Peyer's patch (tissue), 4 donors: ENCODE measurements at regions not wholly inside any gene's neighbourhood (a gene's known extent, or its start where the extent isn't known, plus 50 kb on each side); places are given as distances from the start of the nearest gene placed in this dataset.

Experiments used
- POLR2A ChIP-seq, 2 donors: fragments of 450-650 bp; IDR thresholded peaks; one replicate each; pipeline ENCODE4 v1.5.1; 2017; ENCODE audit warnings: antibody characterized with exemption in 2 of 2, mild to moderate bottlenecking in 2 of 2, moderate library complexity in 2 of 2
- TF ChIP-seq, protein P1 (sequence below), 6 experiments: fragments of 450-650 bp in 4 of 6; fragments of 200-600 bp in 2 of 6; sonication (generic) in 1 of 6; IDR thresholded peaks; one replicate each; pipeline ENCODE4 v1.5.1; 2017 to 2019; ENCODE audit warnings: antibody characterized with exemption in 6 of 6, mild to moderate bottlenecking in 3 of 6, moderate library complexity in 1 of 6

DNA sequence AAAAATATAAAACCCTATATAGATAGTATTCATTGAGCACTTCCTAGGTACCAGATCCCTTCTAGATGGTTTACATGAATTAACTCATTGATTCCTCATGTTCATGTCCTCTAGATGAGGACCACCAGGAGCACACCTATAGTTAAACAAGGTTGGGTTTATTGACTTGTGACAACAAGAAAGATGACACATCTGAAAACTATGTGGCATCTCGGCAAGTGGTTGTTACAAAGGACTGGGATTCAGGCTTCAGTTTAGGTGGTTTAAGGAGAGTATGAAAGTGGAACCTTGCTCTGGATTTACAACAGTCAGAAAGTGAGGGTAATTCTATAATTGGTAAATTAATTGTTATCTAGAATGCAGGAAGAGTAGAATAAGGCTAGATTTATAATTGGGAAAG lies 99.0 kb upstream of the PHF14 start:
- TF ChIP-seq, protein P1, sequence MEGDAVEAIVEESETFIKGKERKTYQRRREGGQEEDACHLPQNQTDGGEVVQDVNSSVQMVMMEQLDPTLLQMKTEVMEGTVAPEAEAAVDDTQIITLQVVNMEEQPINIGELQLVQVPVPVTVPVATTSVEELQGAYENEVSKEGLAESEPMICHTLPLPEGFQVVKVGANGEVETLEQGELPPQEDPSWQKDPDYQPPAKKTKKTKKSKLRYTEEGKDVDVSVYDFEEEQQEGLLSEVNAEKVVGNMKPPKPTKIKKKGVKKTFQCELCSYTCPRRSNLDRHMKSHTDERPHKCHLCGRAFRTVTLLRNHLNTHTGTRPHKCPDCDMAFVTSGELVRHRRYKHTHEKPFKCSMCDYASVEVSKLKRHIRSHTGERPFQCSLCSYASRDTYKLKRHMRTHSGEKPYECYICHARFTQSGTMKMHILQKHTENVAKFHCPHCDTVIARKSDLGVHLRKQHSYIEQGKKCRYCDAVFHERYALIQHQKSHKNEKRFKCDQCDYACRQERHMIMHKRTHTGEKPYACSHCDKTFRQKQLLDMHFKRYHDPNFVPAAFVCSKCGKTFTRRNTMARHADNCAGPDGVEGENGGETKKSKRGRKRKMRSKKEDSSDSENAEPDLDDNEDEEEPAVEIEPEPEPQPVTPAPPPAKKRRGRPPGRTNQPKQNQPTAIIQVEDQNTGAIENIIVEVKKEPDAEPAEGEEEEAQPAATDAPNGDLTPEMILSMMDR (IDR thresholded peaks at IDR 0.05): no peak
- no peak for TF ChIP-seq POLR2A (IDR thresholded peaks at IDR 0.05)
